ENCODE measurements at regions not wholly inside any gene's neighbourhood (a gene's known extent, or its start where the extent isn't known, plus 50 kb on each side); places are given as distances from the start of the nearest gene placed in this dataset.
"Not testable (repeated sequence)": the region's sequence is repeated elsewhere in the genome, so short reads cannot be mapped to it uniquely, and the experiment has no call there.

DNA sequence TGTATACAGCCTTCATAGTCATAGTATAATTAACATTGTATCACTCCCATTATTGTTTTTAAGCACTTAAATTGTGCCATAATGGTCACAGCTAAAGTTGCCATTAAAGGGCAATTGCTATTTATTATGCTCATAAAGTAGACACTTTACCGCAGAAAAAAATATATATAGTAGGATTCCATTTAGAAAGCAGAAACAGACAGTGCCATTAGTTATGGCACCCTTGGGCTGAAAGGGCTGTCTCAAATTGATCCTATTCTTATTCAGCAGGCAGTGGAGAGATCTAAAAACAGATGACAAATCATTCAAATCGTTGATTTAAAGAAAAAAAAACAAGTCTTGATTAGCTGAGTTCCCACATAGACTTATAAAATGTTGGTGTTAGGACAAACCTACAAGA is 514.2 kb upstream of the ROBO2 start:
- TF ChIP-seq, protein P1, sequence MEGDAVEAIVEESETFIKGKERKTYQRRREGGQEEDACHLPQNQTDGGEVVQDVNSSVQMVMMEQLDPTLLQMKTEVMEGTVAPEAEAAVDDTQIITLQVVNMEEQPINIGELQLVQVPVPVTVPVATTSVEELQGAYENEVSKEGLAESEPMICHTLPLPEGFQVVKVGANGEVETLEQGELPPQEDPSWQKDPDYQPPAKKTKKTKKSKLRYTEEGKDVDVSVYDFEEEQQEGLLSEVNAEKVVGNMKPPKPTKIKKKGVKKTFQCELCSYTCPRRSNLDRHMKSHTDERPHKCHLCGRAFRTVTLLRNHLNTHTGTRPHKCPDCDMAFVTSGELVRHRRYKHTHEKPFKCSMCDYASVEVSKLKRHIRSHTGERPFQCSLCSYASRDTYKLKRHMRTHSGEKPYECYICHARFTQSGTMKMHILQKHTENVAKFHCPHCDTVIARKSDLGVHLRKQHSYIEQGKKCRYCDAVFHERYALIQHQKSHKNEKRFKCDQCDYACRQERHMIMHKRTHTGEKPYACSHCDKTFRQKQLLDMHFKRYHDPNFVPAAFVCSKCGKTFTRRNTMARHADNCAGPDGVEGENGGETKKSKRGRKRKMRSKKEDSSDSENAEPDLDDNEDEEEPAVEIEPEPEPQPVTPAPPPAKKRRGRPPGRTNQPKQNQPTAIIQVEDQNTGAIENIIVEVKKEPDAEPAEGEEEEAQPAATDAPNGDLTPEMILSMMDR (IDR thresholded peaks at IDR 0.05; ENCODE audit: low read depth, low read length): no peak
- no peak for DNase-seq (ENCODE audit: extremely low read depth, low read depth)

DNA sequence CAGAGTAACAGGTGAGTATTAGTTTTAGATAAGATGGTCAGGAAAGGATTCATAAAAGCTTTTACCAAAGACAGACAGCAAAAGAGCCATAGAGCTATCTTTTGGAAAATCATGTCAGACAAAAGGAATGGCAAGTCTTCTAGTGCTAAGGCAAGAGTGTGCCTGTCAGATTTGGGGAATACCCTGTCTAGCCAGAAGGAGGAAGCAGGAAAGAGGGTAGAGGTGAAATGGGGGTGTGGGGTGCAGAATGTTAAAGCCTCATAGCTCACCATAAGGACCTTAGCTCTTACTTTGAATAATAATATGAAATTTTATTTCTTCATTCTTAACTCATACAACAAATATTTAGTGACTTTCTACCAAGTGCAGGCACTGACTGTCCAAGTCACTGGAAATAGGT is 512.1 kb upstream of the ROBO2 start:
- TF ChIP-seq, protein P1 (IDR thresholded peaks at IDR 0.05; ENCODE audit: low read depth, low read length): no peak
- DNase-seq (ENCODE audit: extremely low read depth, low read depth): no peak

DNA sequence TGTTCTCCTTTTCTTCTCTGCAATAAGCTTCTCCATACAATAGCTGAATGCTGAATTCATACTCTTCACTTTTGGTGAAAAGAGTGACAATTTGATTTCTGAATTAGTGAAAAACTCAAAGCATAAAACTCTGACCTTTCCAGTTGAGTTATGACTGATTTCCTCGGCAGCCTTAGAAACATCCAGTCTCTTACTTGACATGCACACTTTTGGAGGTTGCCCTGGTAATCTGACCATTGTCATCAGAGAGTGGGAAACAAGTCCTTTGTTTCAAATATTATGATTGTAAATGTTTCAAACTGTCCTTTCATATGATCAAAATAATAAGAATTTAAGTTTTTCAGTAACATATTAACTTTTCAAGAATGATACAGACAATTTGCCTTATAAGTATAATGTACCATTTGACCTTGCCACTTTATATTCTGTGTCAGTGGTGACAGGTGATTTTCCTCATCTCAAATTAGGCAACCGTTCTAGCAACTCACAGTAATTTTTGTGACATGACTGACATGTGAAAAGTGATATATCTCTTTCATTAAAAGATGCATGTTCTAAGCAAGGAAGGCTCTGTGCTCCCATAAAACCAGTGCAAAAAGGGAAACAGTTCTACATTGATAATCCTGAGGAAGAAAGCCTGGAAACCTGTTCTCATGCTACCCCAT is 507.6 kb upstream of the ROBO2 start:
- no peak for DNase-seq (ENCODE audit: extremely low read depth, low read depth)
- TF ChIP-seq, protein P1 (IDR thresholded peaks at IDR 0.05; ENCODE audit: low read depth, low read length): no peak

DNA sequence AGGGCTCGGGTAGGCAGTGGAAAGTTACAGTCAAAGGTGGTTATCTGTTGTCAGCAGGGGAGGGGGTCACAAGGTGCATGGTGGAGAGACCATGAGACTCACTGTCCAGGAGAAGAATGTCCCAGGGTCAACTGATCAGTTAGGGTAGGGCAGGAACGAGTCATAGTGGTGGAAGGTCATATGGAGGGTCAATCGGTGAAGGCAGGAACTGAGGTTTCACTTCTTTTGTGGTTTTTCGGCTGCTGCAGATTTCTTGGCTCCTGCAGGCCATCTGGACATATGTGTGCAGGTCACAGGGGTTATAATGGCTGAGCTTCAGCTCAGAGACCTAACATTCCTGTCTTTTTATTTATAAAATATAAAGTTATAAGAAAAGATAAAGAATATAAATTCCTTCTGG is 506.2 kb upstream of the ROBO2 start:
- DNase-seq (ENCODE audit: extremely low read depth, low read depth): not testable (repeated sequence)

DNA sequence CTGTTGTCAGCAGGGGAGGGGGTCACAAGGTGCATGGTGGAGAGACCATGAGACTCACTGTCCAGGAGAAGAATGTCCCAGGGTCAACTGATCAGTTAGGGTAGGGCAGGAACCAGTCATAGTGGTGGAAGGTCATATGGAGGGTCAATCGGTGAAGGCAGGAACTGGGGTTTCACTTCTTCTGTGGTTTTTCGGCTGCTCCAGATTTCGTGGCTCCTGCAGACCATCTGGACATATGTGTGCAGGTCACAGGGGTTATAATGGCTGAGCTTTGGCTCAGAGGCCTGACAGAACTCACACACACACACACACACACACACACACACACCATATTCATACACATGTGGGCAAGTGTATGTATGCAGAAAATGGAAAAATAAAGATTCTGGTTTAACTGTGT is 502.0 kb upstream of the ROBO2 start:
- DNase-seq (ENCODE audit: extremely low read depth, low read depth): not testable (repeated sequence)

DNA sequence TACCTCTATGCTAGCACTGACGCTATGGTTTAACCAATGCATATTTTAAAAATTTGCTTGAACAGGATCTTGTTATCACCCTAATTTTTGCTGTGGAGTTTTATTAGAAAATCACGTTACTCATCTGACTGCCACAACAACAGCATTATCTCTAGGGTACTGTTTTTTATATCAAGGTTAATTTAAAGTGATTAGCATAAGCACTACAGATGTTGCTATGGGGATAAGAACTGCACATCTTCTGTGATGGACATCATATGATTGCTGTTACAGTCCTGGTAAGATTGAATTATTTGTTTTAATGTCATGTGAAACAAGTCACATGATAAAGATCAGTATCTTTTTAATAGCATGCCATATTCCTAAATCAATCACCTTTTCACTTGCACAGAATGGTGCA is 492.2 kb upstream of the ROBO2 start:
- TF ChIP-seq, protein P1 (IDR thresholded peaks at IDR 0.05; ENCODE audit: low read depth, low read length): no peak
- no peak for DNase-seq (ENCODE audit: extremely low read depth, low read depth)

DNA sequence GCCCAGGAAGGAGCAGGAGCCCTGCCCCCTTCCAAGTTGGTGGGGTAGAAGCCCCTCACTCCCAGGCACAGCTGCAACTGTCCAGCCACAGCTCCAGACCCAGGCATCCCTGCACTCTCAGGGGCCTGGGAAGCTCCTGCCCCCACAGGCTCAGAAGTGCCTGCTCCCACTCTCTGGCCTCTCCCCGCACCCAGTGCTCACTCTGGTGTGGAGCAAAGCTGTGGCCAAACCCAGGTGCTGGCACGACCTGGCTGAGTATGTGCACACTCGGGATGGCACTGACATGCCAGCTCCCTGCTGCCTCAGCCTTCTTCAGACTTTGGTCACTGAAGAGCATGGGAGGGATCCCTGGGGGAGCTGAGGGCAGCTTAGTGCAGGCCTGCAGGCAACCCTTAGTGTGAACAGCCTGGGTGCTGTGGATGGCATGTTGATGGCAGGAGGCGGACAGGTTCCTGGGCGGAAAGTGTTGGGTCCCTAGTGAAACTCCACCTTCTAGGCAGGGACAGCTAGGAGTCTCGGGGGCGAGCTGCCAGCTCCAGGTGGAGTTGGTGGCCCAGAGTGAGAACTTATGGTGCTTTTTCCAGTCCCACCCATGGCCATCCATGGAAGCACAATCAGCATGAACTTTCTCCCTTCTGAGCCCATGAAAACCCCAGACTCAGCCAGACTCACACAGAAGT is 489.2 kb upstream of the ROBO2 start:
- TF ChIP-seq, protein P1 (IDR thresholded peaks at IDR 0.05; ENCODE audit: low read depth, low read length): no peak
- DNase-seq (ENCODE audit: extremely low read depth, low read depth): no peak

DNA sequence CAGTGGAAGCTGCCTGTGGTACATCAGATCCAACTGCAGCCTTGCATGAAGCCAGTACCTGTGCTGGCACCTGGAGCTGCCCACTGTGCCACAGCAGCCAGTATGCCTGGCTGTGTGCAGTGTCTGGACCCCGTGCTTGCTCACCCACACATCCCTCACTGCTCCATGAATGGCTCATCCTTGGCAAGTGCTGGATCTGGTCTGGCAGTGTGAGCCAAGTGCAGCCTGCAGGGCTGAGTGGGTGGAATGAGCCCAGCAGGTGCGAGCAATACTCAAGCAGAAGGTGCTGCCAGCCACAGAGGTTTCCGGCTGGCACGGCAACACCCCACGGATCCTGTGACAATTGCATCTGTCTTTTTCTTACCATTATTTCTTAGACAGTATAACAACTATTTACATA is 488.2 kb upstream of the ROBO2 start:
- TF ChIP-seq, protein P1 (IDR thresholded peaks at IDR 0.05; ENCODE audit: low read depth, low read length): no peak
- no peak for DNase-seq (ENCODE audit: extremely low read depth, low read depth)

Data from AG09319 (cell line).